HG03175 (cell line): ENCODE measurements at regions not wholly inside any gene's neighbourhood (a gene's known extent, or its start where the extent isn't known, plus 50 kb on each side); places are given as distances from the start of the nearest gene placed in this dataset.

Source experiments
- ATAC-seq: cut with Tn5 transposase; IDR thresholded peaks from one replicate; pipeline ENCODE4 v1.9.1; 2021; ENCODE audit warnings: mild to moderate bottlenecking, moderate library complexity; ENCODE audit not compliant: unreplicated experiment

DNA sequence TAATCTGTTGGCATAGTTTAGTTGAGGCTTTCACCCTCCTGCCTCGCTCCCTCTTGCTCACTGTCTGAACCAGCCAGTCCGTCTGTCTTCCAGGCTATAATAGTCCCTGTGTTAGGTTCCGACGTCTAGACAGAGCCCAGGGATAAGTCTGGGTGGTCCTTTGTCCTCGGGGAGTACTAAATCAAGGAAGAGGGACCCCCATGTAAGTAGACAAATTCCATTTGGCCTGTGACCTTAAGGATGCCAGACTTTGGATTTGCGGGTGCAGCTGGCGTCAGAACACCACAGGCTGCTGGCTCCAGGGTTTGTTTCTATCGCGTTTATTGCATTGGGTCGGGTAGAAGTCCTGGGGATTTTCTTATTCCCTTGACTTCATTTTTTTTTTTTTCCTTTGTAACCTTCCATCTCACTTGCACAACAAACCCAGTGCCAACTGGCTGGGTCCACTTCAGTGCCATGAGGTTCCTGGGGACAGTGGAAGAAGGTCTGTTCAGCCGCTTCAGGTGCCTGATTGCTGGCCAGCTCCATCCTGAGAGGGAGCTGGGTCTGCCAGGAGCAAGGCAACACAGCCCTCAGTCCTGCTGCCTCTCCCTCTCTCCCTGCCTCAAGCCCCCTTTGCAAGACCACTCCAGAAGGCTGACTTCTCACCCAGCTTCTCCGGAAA, 95.4 kb upstream of the KLHL25 start:
- no peak for ATAC-seq

- no peak for ATAC-seq
These were observed 95.9 kb upstream of the KLHL25 start for GRCh38 chr15:85890620-85890980.

GRCh38 chr15:85891470-85891869, 96.7 kb upstream of the KLHL25 start:
- no peak for ATAC-seq

GRCh38 chr15:85892232-85892631, 97.5 kb upstream of the KLHL25 start:
- ATAC-seq, result no peak

GRCh38 chr15:85897207-85897894, 102.6 kb upstream of the KLHL25 start:
- no peak for ATAC-seq

- no peak for ATAC-seq
These were observed 103.4 kb upstream of the KLHL25 start for GRCh38 chr15:85897895-85898717.

DNA sequence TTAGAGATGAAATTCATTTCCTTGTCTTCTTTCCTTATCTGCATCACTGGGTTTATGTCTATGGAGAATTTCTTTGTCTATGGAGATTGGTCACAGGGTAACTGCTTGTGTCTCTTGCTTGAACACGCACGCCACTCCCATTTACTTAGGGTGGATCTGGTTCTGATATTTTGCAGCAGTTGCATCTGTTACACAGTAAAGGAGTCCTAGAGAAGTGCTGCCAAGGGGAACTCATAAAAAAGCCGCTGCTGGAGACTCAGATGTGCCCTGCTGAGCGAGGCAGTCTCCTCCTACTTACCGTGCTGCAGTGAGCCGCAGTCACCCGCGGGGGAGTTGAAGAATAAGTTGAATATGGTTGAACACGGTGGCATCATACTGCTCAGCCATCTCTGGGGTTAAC, 105.2 kb upstream of the KLHL25 start:
- no peak for ATAC-seq

- ATAC-seq, result no peak
These were observed 111.2 kb upstream of the KLHL25 start for GRCh38 chr15:85905751-85906450.

DNA sequence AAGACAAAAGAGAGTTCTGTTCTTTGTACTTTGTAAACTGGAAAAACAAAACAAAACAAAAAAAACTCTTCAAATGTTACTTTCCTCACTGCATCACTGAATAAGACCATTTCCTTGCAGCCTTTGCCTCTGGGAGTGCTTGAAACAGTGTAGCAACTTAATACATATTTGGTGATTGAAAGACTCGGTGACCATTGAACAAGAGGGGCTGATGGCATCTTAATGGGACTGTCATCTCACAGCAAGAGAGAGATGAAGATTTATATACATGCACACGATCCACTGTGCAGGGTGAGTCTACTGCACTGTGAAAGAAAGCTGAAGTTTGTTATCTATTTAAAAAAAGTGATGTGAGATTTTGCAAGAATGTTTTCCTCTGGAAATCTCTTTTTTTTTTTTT, 111.9 kb upstream of the KLHL25 start:
- ATAC-seq, result no peak

GRCh38 chr15:85910834-85911233, 116.1 kb upstream of the KLHL25 start:
- ATAC-seq, result no peak

DNA sequence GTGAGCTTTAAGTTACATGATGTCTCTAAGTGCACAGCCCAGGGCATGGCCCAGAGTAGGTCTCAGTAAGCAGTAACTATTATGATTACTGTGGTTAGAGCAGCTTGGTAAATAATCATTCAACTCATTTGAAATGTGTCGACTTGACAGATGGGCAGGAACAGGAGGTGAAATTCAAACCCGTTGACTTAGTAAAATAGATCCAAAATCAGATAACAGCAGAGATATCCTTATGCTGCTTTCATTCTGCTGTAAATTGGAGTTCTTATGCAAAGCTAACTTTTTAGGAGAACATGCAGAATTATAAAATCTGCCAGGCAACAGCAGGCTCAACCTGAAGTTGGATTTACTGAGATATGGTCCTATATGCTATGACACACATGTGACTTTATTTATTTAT, 118.7 kb upstream of the KLHL25 start:
- ATAC-seq, result no peak

GRCh38 chr15:85920956-85921355, 126.2 kb upstream of the KLHL25 start:
- ATAC-seq, result no peak

GRCh38 chr15:85924088-85924487, 129.4 kb upstream of the KLHL25 start:
- ATAC-seq, result no peak

DNA sequence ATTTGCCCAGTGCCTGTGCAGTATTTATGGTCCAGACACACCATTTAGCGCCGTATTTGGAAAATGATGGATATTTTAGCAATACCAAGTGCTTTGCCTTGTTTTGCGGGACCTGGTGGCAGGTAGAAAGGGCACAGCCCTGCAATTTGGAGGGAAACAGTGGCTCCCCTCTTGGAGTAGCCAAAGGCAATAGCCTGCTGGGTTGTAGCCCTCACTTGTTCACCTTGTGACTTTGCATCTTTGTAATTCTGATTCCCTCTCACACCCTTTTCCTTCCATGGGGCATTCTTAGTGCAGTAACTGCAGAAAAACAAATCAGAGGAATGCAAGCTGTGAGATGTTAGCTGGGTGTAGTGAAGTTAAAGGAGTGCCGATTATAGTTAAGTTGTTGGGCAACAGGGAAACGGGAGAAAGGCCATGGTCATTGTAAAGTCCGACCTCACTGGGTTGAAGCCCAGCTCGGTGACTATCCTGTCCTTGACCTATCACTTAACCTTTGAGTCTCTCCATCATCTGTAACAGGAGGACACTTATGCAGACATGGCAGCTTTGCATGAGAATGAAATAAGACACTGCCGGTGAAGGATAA, 131.0 kb upstream of the KLHL25 start:
- ATAC-seq, result no peak

- ATAC-seq, result no peak
These were observed 132.1 kb upstream of the KLHL25 start for GRCh38 chr15:85926834-85927233.

DNA sequence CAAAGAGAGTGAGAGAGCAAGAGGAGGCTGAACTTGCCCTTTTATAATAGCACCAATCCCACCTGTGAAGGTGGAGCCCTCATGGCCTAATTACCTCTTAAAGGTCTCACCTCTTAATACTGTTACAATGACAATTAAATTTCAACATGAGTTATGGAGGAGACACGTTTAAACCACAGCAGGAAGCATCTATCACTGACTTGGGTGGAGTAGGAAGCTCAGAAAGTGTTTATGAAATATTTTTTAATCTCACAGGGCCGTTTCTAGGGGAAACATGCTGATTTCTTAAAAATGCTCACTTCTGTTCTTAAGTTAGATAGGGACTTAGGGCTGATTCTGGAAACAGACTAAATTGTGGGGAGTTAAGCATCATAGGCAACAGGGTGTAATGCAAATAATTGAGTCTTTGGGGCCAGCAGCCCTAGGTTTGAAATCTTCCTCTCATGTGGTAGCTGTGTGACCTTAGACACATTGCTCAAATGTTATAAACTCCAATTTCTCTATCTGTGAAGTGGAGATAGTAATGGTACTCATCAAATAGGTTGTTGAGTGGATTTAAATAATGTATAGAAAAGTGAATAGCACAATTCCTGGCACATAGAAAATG, 133.3 kb upstream of the KLHL25 start:
- ATAC-seq, result no peak

DNA sequence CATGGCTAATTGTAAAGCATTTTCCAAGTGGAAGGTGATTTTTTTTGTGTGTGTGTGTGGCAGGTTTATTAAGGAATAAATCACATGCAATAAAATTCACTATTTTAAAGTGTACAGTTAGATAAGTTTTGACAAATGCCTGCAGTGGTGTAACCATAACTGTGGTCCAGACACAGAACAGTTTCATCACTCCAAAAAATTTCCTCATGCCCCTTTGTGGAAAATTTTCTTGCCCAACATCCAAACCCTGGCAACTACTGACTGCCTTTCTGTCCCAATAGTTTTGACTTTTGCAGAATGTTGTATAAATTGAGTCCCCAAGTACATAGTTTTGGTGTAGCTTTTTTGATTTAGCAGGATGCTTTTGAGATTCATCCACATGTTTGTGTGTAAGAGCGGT, 135.1 kb upstream of the KLHL25 start:
- no peak for ATAC-seq

GRCh38 chr15:85932391-85932790, 137.7 kb upstream of the KLHL25 start:
- ATAC-seq, result no peak

DNA sequence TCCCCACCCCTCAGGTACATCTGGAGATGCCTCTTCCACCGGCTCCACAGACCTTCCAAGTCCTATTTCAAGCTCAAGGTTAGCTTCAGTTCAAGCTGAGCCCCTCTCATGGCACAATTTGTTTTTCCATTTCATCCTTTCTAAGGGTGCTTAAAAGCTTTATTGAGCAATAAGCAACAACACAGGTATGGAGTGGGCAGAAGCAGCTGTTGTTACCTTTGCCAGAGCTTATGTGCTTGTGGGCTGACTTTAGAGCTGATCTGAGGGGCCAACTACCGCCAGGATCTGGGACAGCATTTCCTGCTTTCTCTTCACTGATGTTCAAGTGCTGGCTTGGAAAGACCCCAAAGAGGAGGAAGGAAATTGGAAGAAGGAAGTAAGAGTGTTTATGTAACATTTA, 140.0 kb upstream of the KLHL25 start:
- ATAC-seq, result no peak

- ATAC-seq, result no peak
These were observed 140.5 kb upstream of the KLHL25 start for GRCh38 chr15:85935182-85935581.

DNA sequence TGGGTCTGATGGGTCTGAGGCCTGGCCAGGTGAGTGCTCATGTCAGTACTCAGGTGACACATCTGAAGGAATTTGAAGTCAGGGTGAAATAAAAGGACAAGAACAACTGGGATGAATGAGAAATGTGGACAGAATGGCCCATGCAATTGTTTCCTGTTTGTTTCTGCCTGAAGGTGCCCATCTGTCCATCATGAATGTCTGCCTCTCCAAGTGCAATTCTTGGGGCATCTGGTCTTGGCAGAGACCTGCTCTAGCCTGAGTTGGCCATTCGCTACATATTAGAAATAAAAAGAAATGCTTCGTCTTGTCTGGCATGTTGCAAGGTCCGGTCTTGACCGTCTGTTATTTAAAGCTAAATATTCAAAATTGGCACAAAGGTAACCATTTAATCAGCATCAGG, 142.0 kb upstream of the AGBL1 start:
- no peak for ATAC-seq
